VCaP (cell line): ENCODE measurements at regions not wholly inside any gene's neighbourhood (a gene's known extent, or its start where the extent isn't known, plus 50 kb on each side); places are given as distances from the start of the nearest gene placed in this dataset.
"Not testable (repeated sequence)": the region's sequence is repeated elsewhere in the genome, so short reads cannot be mapped to it uniquely, and the experiment has no call there.

Experiments used
- H3K27ac ChIP-seq: fragments of 450-650 bp; 2 replicates; pipeline ENCODE4 v1.5.1; 2017
- TF ChIP-seq, protein P1 (sequence below): fragments of 450-650 bp; conservative IDR thresholded peaks from 2 replicates; pipeline ENCODE4 v1.5.1; 2017; ENCODE audit warnings: mild to moderate bottlenecking, moderate library complexity

DNA sequence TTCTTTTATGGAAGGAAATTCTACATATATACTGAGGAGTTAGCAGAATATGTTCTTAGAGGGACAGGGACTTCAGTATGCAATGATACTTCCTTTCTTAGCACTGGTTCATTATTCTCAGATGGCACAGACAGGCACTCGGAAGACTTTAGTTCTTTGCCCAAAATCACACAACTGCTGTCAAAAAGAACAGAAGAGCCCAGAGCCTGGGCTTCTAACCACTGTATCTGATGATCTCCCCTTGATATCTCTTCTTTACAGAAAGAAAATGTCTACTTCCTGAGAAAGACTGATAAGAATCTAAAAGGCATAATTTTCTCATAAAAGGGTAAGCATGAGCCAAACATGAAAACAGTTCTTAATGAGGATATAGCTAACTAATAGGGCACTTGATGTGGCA, 2034.2 kb upstream of the PRR20A start:
- TF ChIP-seq, protein P1, sequence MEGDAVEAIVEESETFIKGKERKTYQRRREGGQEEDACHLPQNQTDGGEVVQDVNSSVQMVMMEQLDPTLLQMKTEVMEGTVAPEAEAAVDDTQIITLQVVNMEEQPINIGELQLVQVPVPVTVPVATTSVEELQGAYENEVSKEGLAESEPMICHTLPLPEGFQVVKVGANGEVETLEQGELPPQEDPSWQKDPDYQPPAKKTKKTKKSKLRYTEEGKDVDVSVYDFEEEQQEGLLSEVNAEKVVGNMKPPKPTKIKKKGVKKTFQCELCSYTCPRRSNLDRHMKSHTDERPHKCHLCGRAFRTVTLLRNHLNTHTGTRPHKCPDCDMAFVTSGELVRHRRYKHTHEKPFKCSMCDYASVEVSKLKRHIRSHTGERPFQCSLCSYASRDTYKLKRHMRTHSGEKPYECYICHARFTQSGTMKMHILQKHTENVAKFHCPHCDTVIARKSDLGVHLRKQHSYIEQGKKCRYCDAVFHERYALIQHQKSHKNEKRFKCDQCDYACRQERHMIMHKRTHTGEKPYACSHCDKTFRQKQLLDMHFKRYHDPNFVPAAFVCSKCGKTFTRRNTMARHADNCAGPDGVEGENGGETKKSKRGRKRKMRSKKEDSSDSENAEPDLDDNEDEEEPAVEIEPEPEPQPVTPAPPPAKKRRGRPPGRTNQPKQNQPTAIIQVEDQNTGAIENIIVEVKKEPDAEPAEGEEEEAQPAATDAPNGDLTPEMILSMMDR, result no peak
- H3K27ac ChIP-seq, result no peak overlapping the region

DNA sequence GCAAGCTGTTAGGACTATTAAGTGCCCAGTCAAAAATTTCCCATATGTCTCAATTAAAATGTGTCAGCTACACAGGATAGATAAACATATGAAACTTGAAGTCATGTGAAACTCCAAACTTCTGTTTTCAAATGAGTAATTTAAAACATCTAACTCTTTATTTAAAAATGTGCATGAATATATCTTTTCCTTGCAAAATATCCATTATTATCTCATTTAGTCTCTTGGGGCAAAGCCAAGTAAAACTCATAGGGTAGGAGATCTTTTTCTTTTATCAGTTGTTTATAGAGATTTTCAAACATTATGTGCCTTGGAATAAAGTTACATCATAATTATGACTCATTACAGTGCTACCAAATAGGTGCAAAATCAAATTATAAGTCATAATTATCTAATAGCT, 2020.1 kb upstream of the PRR20A start:
- no peak overlapping the region for H3K27ac ChIP-seq
- TF ChIP-seq, protein P1, result no peak

DNA sequence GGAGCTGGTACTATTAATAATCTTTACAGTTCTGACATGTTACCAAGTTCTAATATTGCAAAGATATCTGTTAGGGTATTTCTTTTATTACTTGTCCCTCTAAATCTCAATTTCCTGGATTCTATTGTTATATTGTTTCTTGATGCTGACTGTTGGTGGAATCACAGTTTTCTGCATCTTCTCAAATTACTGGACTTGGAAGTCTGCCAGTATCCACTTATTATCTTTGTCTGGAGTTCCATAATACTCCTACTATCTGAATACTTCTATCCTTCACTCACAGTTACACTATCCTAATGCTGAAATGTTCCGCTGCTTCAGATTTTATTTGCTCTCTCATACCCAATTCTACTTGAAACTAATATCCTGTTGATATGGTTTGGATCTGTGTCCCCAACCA, 1985.7 kb upstream of the PRR20A start:
- TF ChIP-seq, protein P1, result no peak
- H3K27ac ChIP-seq, result no peak overlapping the region

DNA sequence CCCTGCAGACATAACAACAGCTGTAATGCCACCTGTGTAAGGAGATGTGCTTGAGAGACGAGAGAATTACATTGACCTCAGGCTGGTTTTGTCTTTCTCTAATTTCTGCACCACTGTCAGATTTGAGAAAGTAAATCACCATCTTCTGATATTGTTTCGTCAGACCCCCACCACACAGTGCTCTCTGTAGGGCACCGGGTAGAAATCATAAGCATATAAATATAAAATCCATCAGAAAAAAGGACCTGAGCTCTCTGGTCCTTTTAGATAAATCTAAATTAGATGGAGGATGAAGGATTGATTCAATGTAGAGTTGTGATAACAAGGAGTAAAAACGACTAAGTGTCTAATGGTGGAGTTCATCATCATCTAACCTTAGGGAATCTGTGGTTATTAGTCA, 1981.0 kb upstream of the PRR20A start:
- TF ChIP-seq, protein P1, result no peak
- no peak overlapping the region for H3K27ac ChIP-seq

DNA sequence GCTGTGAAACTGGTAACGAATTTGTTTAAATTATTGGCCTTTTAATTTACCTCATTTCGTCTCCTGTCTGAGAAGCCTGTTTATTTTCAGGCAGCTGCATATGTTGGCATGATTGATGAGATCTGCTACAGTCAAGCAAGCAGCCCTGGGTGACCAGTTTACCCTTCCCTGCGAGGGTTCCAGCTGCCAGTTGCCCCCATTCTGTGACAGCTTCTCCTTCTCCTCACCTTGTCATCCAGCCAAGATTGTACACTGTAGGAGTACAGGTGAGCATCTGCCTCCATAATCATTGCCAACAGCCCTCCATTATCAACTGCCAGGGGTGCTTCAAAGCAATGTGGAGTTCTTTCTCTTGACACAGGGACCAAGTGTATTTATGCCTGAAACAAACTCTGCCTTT, 1979.9 kb upstream of the PRR20A start:
- TF ChIP-seq, protein P1, result no peak
- H3K27ac ChIP-seq, result no peak overlapping the region

DNA sequence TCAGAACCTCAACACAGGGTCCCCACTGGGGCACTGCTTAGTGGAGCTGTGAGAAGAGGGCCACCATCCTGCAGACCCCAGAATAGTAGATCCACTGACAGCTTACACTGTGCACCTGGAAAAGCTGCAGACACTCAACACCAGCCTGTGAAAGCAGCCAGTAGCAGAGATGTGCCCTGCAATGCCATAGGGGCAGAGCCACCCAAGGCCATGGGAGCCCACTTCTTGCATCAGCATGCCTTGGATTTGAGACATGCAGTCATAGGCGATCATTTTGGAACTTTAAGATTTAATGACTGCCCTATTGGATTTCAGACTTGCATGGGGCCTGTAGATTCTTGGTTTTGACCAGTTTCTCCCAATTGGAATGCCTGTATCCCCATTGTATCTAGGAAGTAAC, 1962.1 kb upstream of the PRR20A start:
- not testable (repeated sequence) for H3K27ac ChIP-seq

DNA sequence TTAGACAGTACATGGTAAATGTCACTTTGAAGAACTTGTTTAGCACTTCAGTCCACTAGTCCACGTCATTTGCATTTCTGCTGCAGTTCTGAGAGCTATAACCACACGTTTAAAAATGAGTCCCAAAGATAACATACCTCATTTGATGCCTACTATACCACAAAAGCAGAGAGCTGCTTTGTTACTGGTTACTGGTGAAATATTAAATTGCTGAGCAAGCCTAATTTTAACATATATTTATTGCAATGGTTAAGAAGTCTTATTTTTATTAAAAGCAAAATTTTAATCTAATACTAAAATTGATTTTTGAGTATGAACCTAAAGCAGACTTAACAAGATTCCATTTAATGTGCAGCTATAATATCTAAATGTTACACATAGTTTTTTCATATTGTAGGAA, 1949.7 kb upstream of the PRR20A start:
- TF ChIP-seq, protein P1, result no peak
- no peak overlapping the region for H3K27ac ChIP-seq

DNA sequence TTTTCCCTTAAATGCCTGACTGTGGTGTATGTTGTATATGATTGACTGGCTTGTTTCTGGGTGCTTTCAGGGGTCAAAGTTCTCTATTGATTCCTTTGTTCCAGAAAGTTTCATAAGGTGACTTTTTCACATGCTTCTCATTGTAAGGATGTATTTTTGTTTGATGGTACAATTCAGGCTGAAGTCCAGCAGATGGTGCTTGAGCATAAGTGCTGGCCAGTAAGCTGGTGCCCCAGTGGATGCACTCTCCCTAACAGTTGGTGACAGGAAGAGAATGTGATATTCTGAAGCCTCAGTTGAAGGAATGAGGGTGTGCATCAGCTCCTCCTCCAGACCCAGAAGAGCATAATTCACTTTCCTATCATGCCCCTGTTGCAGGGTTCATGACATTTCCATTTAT, 1941.6 kb upstream of the PRR20A start:
- no peak overlapping the region for H3K27ac ChIP-seq
- TF ChIP-seq, protein P1, result no peak
